ENCODE measurements at regions not wholly inside any gene's neighbourhood (a gene's known extent, or its start where the extent isn't known, plus 50 kb on each side); places are given as distances from the start of the nearest gene placed in this dataset.

DNA sequence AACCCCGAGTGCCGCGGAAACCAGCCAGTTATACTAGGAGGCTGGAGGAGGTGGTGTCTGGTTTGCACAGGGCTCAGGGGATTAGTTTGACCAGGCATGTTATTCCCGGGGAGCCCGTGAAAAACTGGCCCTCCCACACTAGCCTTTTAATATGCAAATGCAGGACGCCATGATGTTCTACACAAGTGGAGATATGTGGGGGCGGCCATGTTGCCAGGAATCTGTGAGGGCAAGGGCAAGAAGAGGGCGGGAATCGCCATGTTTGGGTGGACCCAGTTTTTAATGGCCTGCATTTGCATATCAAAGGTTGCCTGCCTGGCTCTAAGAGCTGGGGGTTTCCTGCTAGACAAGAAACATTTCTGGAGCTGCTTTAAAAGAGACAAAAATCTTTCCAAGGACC, 940.7 kb downstream of the CDH18 start:
- Histone ChIP-seq H3K4me1 (no peaks in the 10 kb centered on the region), H3K36me3 (no peaks in the 10 kb centered on the region), H3K4me3 (no peak overlapping the region), H3K27ac (replicated peaks) (no peak overlapping the region), H3K27me3 (ENCODE audit: low read depth) (no peaks in the 10 kb centered on the region), H3K9me3 (replicated peaks) (peaks cover 9% of the 10 kb centered on the region)
- no peak for DNase-seq
- intact Hi-C loops (cut with micrococcal nuclease), result no loop called here
- TF ChIP-seq, protein P1, sequence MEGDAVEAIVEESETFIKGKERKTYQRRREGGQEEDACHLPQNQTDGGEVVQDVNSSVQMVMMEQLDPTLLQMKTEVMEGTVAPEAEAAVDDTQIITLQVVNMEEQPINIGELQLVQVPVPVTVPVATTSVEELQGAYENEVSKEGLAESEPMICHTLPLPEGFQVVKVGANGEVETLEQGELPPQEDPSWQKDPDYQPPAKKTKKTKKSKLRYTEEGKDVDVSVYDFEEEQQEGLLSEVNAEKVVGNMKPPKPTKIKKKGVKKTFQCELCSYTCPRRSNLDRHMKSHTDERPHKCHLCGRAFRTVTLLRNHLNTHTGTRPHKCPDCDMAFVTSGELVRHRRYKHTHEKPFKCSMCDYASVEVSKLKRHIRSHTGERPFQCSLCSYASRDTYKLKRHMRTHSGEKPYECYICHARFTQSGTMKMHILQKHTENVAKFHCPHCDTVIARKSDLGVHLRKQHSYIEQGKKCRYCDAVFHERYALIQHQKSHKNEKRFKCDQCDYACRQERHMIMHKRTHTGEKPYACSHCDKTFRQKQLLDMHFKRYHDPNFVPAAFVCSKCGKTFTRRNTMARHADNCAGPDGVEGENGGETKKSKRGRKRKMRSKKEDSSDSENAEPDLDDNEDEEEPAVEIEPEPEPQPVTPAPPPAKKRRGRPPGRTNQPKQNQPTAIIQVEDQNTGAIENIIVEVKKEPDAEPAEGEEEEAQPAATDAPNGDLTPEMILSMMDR (IDR thresholded peaks at IDR 0.05; ENCODE audit: borderline replicate concordance), result no peak

GRCh38 chr5:19048726-19049125, 939.3 kb downstream of the CDH18 start:
- TF ChIP-seq, protein P1 (IDR thresholded peaks at IDR 0.05; ENCODE audit: borderline replicate concordance), result no peak
- Histone ChIP-seq H3K27ac (replicated peaks) (no peak overlapping the region), H3K36me3 (no peaks in the 10 kb centered on the region), H3K9me3 (replicated peaks) (peaks cover 18% of the 10 kb centered on the region), H3K4me3 (no peak overlapping the region), H3K27me3 (ENCODE audit: low read depth) (no peaks in the 10 kb centered on the region), H3K4me1 (no peaks in the 10 kb centered on the region)
- intact Hi-C loops (cut with micrococcal nuclease), result no loop called here
- no peak for DNase-seq

DNA sequence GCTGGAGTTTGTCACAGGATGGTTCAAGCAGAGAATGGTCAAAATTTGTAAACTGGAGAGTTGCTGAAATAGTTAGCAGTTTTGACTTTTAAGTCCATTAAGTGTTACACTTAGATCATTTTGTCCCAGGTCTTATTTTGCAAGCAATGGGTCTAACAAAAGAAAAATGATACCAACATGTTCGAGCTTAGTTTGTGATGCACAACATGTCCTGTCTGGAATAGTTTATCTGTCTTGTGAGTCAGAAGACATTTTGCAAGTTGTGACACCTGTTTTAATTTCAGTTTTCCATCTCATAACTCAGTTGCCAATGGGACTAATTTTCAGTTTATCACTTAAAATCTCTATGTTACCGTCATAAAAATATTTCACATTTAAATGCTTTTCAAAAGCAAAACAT, 929.8 kb downstream of the CDH18 start:
- no peak for DNase-seq
- no peak overlapping the region for H3K27ac ChIP-seq (replicated peaks)

DNA sequence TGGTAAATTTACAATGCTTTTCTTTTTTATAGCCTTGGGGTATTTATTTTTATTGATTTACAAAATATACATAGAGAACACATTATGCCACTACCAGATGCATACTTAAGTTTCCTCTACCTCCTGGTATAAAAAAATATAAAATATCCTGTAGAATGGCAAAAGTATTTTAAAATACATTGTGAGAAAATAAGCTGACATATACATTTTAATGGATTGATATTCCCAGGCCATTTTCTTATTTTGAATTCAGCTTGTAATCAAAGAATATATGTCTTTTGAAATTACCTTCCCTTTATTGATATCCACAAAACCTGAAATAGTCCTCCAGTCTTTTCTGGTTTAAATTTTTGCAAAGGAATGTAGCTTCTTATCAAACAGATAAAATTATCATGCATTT, 923.9 kb downstream of the CDH18 start:
- Histone ChIP-seq H3K27ac (replicated peaks) (no peak overlapping the region), H3K36me3 (no peaks in the 10 kb centered on the region), H3K27me3 (ENCODE audit: low read depth) (no peaks in the 10 kb centered on the region), H3K4me1 (no peaks in the 10 kb centered on the region), H3K4me3 (no peak overlapping the region), H3K9me3 (replicated peaks) (peaks cover 4% of the 10 kb centered on the region)
- no peak for DNase-seq
- intact Hi-C loops (cut with micrococcal nuclease), result no loop called here
- TF ChIP-seq, protein P1 (IDR thresholded peaks at IDR 0.05; ENCODE audit: borderline replicate concordance), result no peak

More for the DNA sequence above, 929.8 kb downstream of the CDH18 start:
- TF ChIP-seq, protein P1 (IDR thresholded peaks at IDR 0.05; ENCODE audit: borderline replicate concordance), result no peak
- Histone ChIP-seq H3K36me3 (no peaks in the 10 kb centered on the region), H3K4me3 (no peak overlapping the region), H3K4me1 (no peaks in the 10 kb centered on the region), H3K27me3 (ENCODE audit: low read depth) (no peaks in the 10 kb centered on the region), H3K9me3 (replicated peaks) (peaks cover 10% of the 10 kb centered on the region)
- intact Hi-C loops (cut with micrococcal nuclease), result no loop called here

GRCh38 chr5:19067741-19068140, 920.3 kb downstream of the CDH18 start:
- TF ChIP-seq, protein P1 (IDR thresholded peaks at IDR 0.05; ENCODE audit: borderline replicate concordance), result no peak
- Histone ChIP-seq H3K9me3 (replicated peaks) (peaks cover under 1% of the 10 kb centered on the region), H3K4me1 (no peaks in the 10 kb centered on the region), H3K27ac (replicated peaks) (no peak overlapping the region), H3K27me3 (ENCODE audit: low read depth) (no peaks in the 10 kb centered on the region), H3K4me3 (no peak overlapping the region), H3K36me3 (no peaks in the 10 kb centered on the region)
- intact Hi-C loops (cut with micrococcal nuclease), result no loop called here
- DNase-seq, result no peak

- DNase-seq, result no peak
- peaks cover 19% of the 10 kb centered on the region for H3K9me3 ChIP-seq (replicated peaks)
- TF ChIP-seq, protein P1 (IDR thresholded peaks at IDR 0.05; ENCODE audit: borderline replicate concordance), result no peak
- no peak overlapping the region for H3K4me3 ChIP-seq
- H3K27ac ChIP-seq (replicated peaks), result no peak overlapping the region
- no peaks in the 10 kb centered on the region for H3K4me1 ChIP-seq
- H3K27me3 ChIP-seq (ENCODE audit: low read depth), result no peaks in the 10 kb centered on the region
- intact Hi-C loops (cut with micrococcal nuclease), result no loop called here
- no peaks in the 10 kb centered on the region for H3K36me3 ChIP-seq
These were observed 889.6 kb downstream of the CDH18 start for GRCh38 chr5:19098434-19098833.

All from left ventricle myocardium inferior (tissue), 1 donor.